Adrenal gland (tissue), 5 donors: ENCODE measurements at regions not wholly inside any gene's neighbourhood (a gene's known extent, or its start where the extent isn't known, plus 50 kb on each side); places are given as distances from the start of the nearest gene placed in this dataset.
"Not testable (repeated sequence)": the region's sequence is repeated elsewhere in the genome, so short reads cannot be mapped to it uniquely, and the experiment has no call there.

Experiments
- CTCF ChIP-seq, 6 experiments: fragments of 450-650 bp in 4 of 6; fragments of 200-600 bp in 2 of 6; sonication (generic) in 1 of 6; IDR thresholded peaks; 1 replicate in 5 of 6; 2 replicates in 1 of 6; pipeline versions ENCODE4 v1.5.1 to v1.8.0; 2016 to 2021; ENCODE audit warnings: antibody characterized with exemption in 6 of 6, mild to moderate bottlenecking in 2 of 6, moderate library complexity in 1 of 6
- POLR2A ChIP-seq, 2 donors: fragments of 450-650 bp; IDR thresholded peaks; one replicate each; pipeline ENCODE4 v1.6.1; 2017; ENCODE audit warnings: antibody characterized with exemption in 2 of 2, mild to moderate bottlenecking in 2 of 2, moderate library complexity in 1 of 2
- donor health status: DM: no; HTN: no; CAD: no.

- TF ChIP-seq CTCF, POLR2A (IDR thresholded peaks at IDR 0.05): not testable (repeated sequence)
Measured at GRCh38 chrX:45503787-45504362, 303.2 kb upstream of the DIPK2B start.
